NCI-H82 treated with DMSO at 0.1 percent for 48 hours (cell line): ENCODE measurements at regions not wholly inside any gene's neighbourhood (a gene's known extent, or its start where the extent isn't known, plus 50 kb on each side); places are given as distances from the start of the nearest gene placed in this dataset.
"Not testable (repeated sequence)": the region's sequence is repeated elsewhere in the genome, so short reads cannot be mapped to it uniquely, and the experiment has no call there.

Experiments used
- DNase-seq: peaks from one replicate; lab custom pipeline; 2025; ENCODE audit not compliant: unreplicated experiment; lab: John Stamatoyannopoulos, UW

- DNase-seq, result no peak
Observed at GRCh38 chr13:54004026-54004699, 975.5 kb downstream of the OLFM4 start.

GRCh38 chr13:54016542-54016941 is 987.9 kb downstream of the OLFM4 start:
- DNase-seq, result no peak

GRCh38 chr13:54018485-54018884 is 989.9 kb downstream of the OLFM4 start:
- no peak for DNase-seq

- no peak for DNase-seq
Observed at GRCh38 chr13:54029226-54029625, 1000.6 kb downstream of the OLFM4 start.

- no peak for DNase-seq
Observed at GRCh38 chr13:54029720-54030119, 1001.1 kb downstream of the OLFM4 start.

GRCh38 chr13:54033323-54033861 is 1004.8 kb downstream of the OLFM4 start:
- no peak for DNase-seq

GRCh38 chr13:54034047-54034446 is 1005.4 kb downstream of the OLFM4 start:
- DNase-seq, result no peak

GRCh38 chr13:54057416-54057815 is 1028.8 kb downstream of the OLFM4 start:
- DNase-seq, result not testable (repeated sequence)

- DNase-seq, result not testable (repeated sequence)
Observed at GRCh38 chr13:54069958-54070357, 1041.3 kb downstream of the OLFM4 start.

GRCh38 chr13:54077569-54077968 is 1049.0 kb downstream of the OLFM4 start:
- DNase-seq, result no peak

- no peak for DNase-seq
Observed at GRCh38 chr13:54078271-54078870, 1049.8 kb downstream of the OLFM4 start.

- not testable (repeated sequence) for DNase-seq
Observed at GRCh38 chr13:54082309-54082708, 1053.7 kb downstream of the OLFM4 start.

GRCh38 chr13:54091884-54092283 is 1063.3 kb downstream of the OLFM4 start:
- no peak for DNase-seq

GRCh38 chr13:54092686-54093085 is 1064.1 kb downstream of the OLFM4 start:
- DNase-seq, result no peak

GRCh38 chr13:54110597-54110996 is 1082.0 kb downstream of the OLFM4 start:
- DNase-seq, result no peak

GRCh38 chr13:54124700-54125099 is 1096.1 kb downstream of the OLFM4 start:
- DNase-seq, result no peak

GRCh38 chr13:54130931-54131330 is 1102.3 kb downstream of the OLFM4 start:
- not testable (repeated sequence) for DNase-seq

GRCh38 chr13:54131433-54131832 is 1102.8 kb downstream of the OLFM4 start:
- not testable (repeated sequence) for DNase-seq

- not testable (repeated sequence) for DNase-seq
Observed at GRCh38 chr13:54132127-54132526, 1103.5 kb downstream of the OLFM4 start.

GRCh38 chr13:54132720-54133119 is 1104.1 kb downstream of the OLFM4 start:
- DNase-seq, result not testable (repeated sequence)

- no peak for DNase-seq
Observed at GRCh38 chr13:54133746-54134145, 1105.1 kb downstream of the OLFM4 start.

GRCh38 chr13:54144828-54145227 is 1116.2 kb downstream of the OLFM4 start:
- no peak for DNase-seq
